Endodermal cell (in vitro differentiated cells): ENCODE measurements at regions not wholly inside any gene's neighbourhood (a gene's known extent, or its start where the extent isn't known, plus 50 kb on each side); places are given as distances from the start of the nearest gene placed in this dataset.

ENCODE experiments used
- DNase-seq: peaks from one replicate; pipeline ENCODE4 v3.0.0-alpha.2; 2017
- H3K27ac ChIP-seq: 2 replicates; pipeline ENCODE4 v1.5.1; 2013; ENCODE audit warnings: mild to moderate bottlenecking, low read depth, low read length, moderate library complexity
- H3K27me3 ChIP-seq: 2 replicates; pipeline ENCODE4 v1.6.1; 2013; ENCODE audit warnings: mild to moderate bottlenecking, low read length, moderate library complexity; ENCODE audit not compliant: insufficient read depth, control insufficient read depth, poor library complexity, severe bottlenecking
- H3K36me3 ChIP-seq: 2 replicates; pipeline ENCODE4 v1.7.0; 2013; ENCODE audit warnings: mild to moderate bottlenecking, low read length, moderate library complexity; ENCODE audit not compliant: control insufficient read depth, insufficient read depth
- H3K4me1 ChIP-seq: one replicate; pipeline ENCODE4 v1.7.0; 2013; ENCODE audit warnings: low read length; ENCODE audit not compliant: control insufficient read depth, insufficient read depth
- H3K4me3 ChIP-seq: 2 replicates; pipeline ENCODE4 v1.5.1; 2013; ENCODE audit warnings: mild to moderate bottlenecking, low read length, moderate library complexity
- H3K9ac ChIP-seq: 2 replicates; pipeline ENCODE4 v1.6.1; 2013; ENCODE audit warnings: mild to moderate bottlenecking, low read length, moderate library complexity; ENCODE audit not compliant: poor library complexity, severe bottlenecking; ENCODE audit errors: extremely low read depth
- H3K9me3 ChIP-seq: 2 replicates; pipeline ENCODE4 v1.6.1; 2013; ENCODE audit warnings: mild to moderate bottlenecking, low read length, moderate library complexity; ENCODE audit not compliant: control insufficient read depth
- H3K27ac Mint-ChIP-seq: 2 replicates; pipeline ENCODE4 v1.8.0; 2020; ENCODE audit warnings: mixed read lengths
- H3K27me3 Mint-ChIP-seq: 2 replicates; pipeline ENCODE4 v1.8.0; 2021; ENCODE audit warnings: mild to moderate bottlenecking, mixed read lengths; ENCODE audit not compliant: insufficient read depth
- H3K36me3 Mint-ChIP-seq: 2 replicates; pipeline ENCODE4 v1.8.0; 2020; ENCODE audit warnings: low read depth, mixed read lengths
- H3K4me1 Mint-ChIP-seq: 2 replicates; pipeline ENCODE4 v1.8.0; 2020; ENCODE audit warnings: mixed read lengths
- H3K4me3 Mint-ChIP-seq: 2 replicates; pipeline ENCODE4 v1.8.0; 2020; ENCODE audit warnings: mild to moderate bottlenecking, moderate library complexity, mixed read lengths
- H3K9me3 Mint-ChIP-seq: 2 replicates; pipeline ENCODE4 v1.8.0; 2020; ENCODE audit warnings: mild to moderate bottlenecking, mixed read lengths
- CTCF ChIP-seq: fragments of 200-600 bp; sonication (generic); conservative IDR thresholded peaks from 2 replicates; pipeline ENCODE4 v1.5.0; 2021; ENCODE audit warnings: antibody characterized with exemption, mild to moderate bottlenecking
- WGBS, 2 experiments: methylation state at CpG; one replicate each; pipeline versions ENCODE4 v1.1.5 to v1.1.7; 2013; ENCODE audit warnings: missing lambda C conversion rate in 2 of 2, mixed read lengths in 1 of 2; ENCODE audit not compliant: insufficient coverage in 1 of 2, insufficient read length in 1 of 2; 5-methylcytosine and 5-hydroxymethylcytosine counted together

GRCh38 chr2:121925466-121925865 is 170.0 kb downstream of the TSN start:
- no peaks in the 10 kb centered on the region for H3K36me3 ChIP-seq
- 96 to 100% methylated on average over 3 to 4 of the region's 4 CpGs for WGBS, 2 experiments
- H3K27ac ChIP-seq = no peak overlapping the region
- H3K9me3 ChIP-seq = no peaks in the 10 kb centered on the region
- H3K27me3 Mint-ChIP-seq = no peaks in the 10 kb centered on the region
- no peak for DNase-seq
- no peaks in the 10 kb centered on the region for H3K4me1 Mint-ChIP-seq
- H3K36me3 Mint-ChIP-seq = no peaks in the 10 kb centered on the region
- H3K9ac ChIP-seq = no peak overlapping the region
- peaks cover 3% of the 10 kb centered on the region for H3K9me3 Mint-ChIP-seq
- H3K4me3 Mint-ChIP-seq = no peak overlapping the region
- H3K27me3 ChIP-seq = no peaks in the 10 kb centered on the region
- H3K4me3 ChIP-seq = no peak overlapping the region
- no peaks in the 10 kb centered on the region for H3K4me1 ChIP-seq
- no peak overlapping the region for H3K27ac Mint-ChIP-seq
- no peak for TF ChIP-seq CTCF

GRCh38 chr2:121943285-121943684 is 187.8 kb downstream of the TSN start:
- peaks cover 1% of the 10 kb centered on the region for H3K27me3 Mint-ChIP-seq
- H3K9ac ChIP-seq = no peak overlapping the region
- H3K4me1 ChIP-seq = no peaks in the 10 kb centered on the region
- no peak for TF ChIP-seq CTCF
- H3K36me3 Mint-ChIP-seq = no peaks in the 10 kb centered on the region
- H3K27me3 ChIP-seq = no peaks in the 10 kb centered on the region
- WGBS, 2 experiments = 80% methylated on average over 1 of the region's 1 CpG; no CpG with 5 or more reads in 1 of the 2 experiments
- no peaks in the 10 kb centered on the region for H3K36me3 ChIP-seq
- H3K27ac Mint-ChIP-seq = no peak overlapping the region
- H3K4me3 ChIP-seq = no peak overlapping the region
- no peak overlapping the region for H3K27ac ChIP-seq
- H3K9me3 Mint-ChIP-seq = no peaks in the 10 kb centered on the region
- no peaks in the 10 kb centered on the region for H3K9me3 ChIP-seq
- no peak overlapping the region for H3K4me3 Mint-ChIP-seq
- no peak for DNase-seq
- H3K4me1 Mint-ChIP-seq = no peaks in the 10 kb centered on the region

- H3K27me3 Mint-ChIP-seq = peaks cover 1% of the 10 kb centered on the region
- no peaks in the 10 kb centered on the region for H3K36me3 Mint-ChIP-seq
- H3K9ac ChIP-seq = no peak overlapping the region
- no peak for TF ChIP-seq CTCF
- no peaks in the 10 kb centered on the region for H3K4me1 Mint-ChIP-seq
- H3K27ac ChIP-seq = no peak overlapping the region
- no peak overlapping the region for H3K4me3 ChIP-seq
- H3K4me1 ChIP-seq = no peaks in the 10 kb centered on the region
- H3K36me3 ChIP-seq = no peaks in the 10 kb centered on the region
- no peaks in the 10 kb centered on the region for H3K9me3 Mint-ChIP-seq
- no peak overlapping the region for H3K4me3 Mint-ChIP-seq
- no peaks in the 10 kb centered on the region for H3K9me3 ChIP-seq
- no peaks in the 10 kb centered on the region for H3K27me3 ChIP-seq
- DNase-seq = no peak
- WGBS, 2 experiments = 93 to 94% methylated on average over 6 to 7 of the region's 7 CpGs
- H3K27ac Mint-ChIP-seq = no peak overlapping the region
Observed at GRCh38 chr2:121944072-121944831, 188.8 kb downstream of the TSN start.
